CD4-positive, alpha-beta T cell treated with Interleukin-4 for 4 hours (primary cell): ENCODE measurements at regions not wholly inside any gene's neighbourhood (a gene's known extent, or its start where the extent isn't known, plus 50 kb on each side); places are given as distances from the start of the nearest gene placed in this dataset.
"Not testable (repeated sequence)": the region's sequence is repeated elsewhere in the genome, so short reads cannot be mapped to it uniquely, and the experiment has no call there.

Experiments
- DNase-seq: peaks from one replicate; pipeline ENCODE4 v3.0.0-alpha.2; 2020

GRCh38 chr9:27675354-27675753 is 102.1 kb upstream of the C9orf72 start:
- DNase-seq = no peak

- DNase-seq = no peak
Measured at GRCh38 chr9:27676827-27677226, 103.5 kb upstream of the C9orf72 start.

- no peak for DNase-seq
Measured at GRCh38 chr9:27679338-27679737, 106.1 kb upstream of the C9orf72 start.

- DNase-seq = no peak
Measured at GRCh38 chr9:27683181-27683580, 109.9 kb upstream of the C9orf72 start.

GRCh38 chr9:27688954-27689353 is 115.7 kb upstream of the C9orf72 start:
- no peak for DNase-seq

GRCh38 chr9:27690816-27691215 is 117.5 kb upstream of the C9orf72 start:
- DNase-seq = not testable (repeated sequence)

- DNase-seq = no peak
Measured at GRCh38 chr9:27699621-27700020, 126.3 kb upstream of the C9orf72 start.

GRCh38 chr9:27701016-27701415 is 127.7 kb upstream of the C9orf72 start:
- no peak for DNase-seq

GRCh38 chr9:27701587-27701986 is 128.3 kb upstream of the C9orf72 start:
- no peak for DNase-seq

- DNase-seq = no peak
Measured at GRCh38 chr9:27703216-27703980, 130.1 kb upstream of the C9orf72 start.

GRCh38 chr9:27711241-27711640 is 138.0 kb upstream of the C9orf72 start:
- DNase-seq = no peak

- DNase-seq = no peak
Measured at GRCh38 chr9:27712806-27713205, 139.5 kb upstream of the C9orf72 start.

- DNase-seq = no peak
Measured at GRCh38 chr9:27714388-27714787, 141.1 kb upstream of the C9orf72 start.

- DNase-seq = no peak
Measured at GRCh38 chr9:27715651-27716050, 142.4 kb upstream of the C9orf72 start.

GRCh38 chr9:27717991-27718390 is 144.7 kb upstream of the C9orf72 start:
- no peak for DNase-seq

- DNase-seq = no peak
Measured at GRCh38 chr9:27719711-27720110, 146.4 kb upstream of the C9orf72 start.

GRCh38 chr9:27722866-27723265 is 149.6 kb upstream of the C9orf72 start:
- DNase-seq = no peak

GRCh38 chr9:27726244-27727081 is 153.2 kb upstream of the C9orf72 start:
- peak; percentile 10 for DNase-seq

- no peak for DNase-seq
Measured at GRCh38 chr9:27732494-27732893, 159.2 kb upstream of the C9orf72 start.

GRCh38 chr9:27743490-27743889 is 170.2 kb upstream of the C9orf72 start:
- no peak for DNase-seq

GRCh38 chr9:27747450-27747849 is 174.2 kb upstream of the C9orf72 start:
- no peak for DNase-seq

GRCh38 chr9:27749838-27750237 is 176.6 kb upstream of the C9orf72 start:
- DNase-seq = no peak

GRCh38 chr9:27750566-27750965 is 177.3 kb upstream of the C9orf72 start:
- DNase-seq = no peak

- no peak for DNase-seq
Measured at GRCh38 chr9:27752069-27752468, 178.8 kb upstream of the C9orf72 start.
